Thymus (tissue), 11 donors: ENCODE measurements at regions not wholly inside any gene's neighbourhood (a gene's known extent, or its start where the extent isn't known, plus 50 kb on each side); places are given as distances from the start of the nearest gene placed in this dataset.
"Not testable (repeated sequence)": the region's sequence is repeated elsewhere in the genome, so short reads cannot be mapped to it uniquely, and the experiment has no call there.

Source experiments
- DNase-seq, 9 donors: peaks; one replicate each; pipeline ENCODE4 v3.0.0-alpha.2; 2013; ENCODE audit warnings: low spot score in 9 of 9, low read depth in 6 of 9, missing footprints in 1 of 9
- H3K27ac ChIP-seq, 2 donors: one replicate each; pipeline ENCODE4 v1.5.1; 2013; ENCODE audit warnings: control low read depth in 1 of 2, low read depth in 1 of 2, low read length in 1 of 2, mild to moderate bottlenecking in 1 of 2, moderate library complexity in 1 of 2
- H3K27me3 ChIP-seq, 2 donors: one replicate each; pipeline ENCODE4 v1.5.1; 2013; ENCODE audit warnings: low read length in 1 of 2; ENCODE audit not compliant: control insufficient read depth in 2 of 2, insufficient read depth in 1 of 2
- H3K36me3 ChIP-seq, 2 donors: one replicate each; pipeline ENCODE4 v1.5.1; 2013; ENCODE audit warnings: low read length in 1 of 2, mild to moderate bottlenecking in 1 of 2, moderate library complexity in 1 of 2; ENCODE audit not compliant: control insufficient read depth in 2 of 2, insufficient read depth in 2 of 2
- H3K4me1 ChIP-seq, 2 donors: one replicate each; pipeline ENCODE4 v1.5.1; 2013; ENCODE audit warnings: low read length in 2 of 2; ENCODE audit not compliant: control insufficient read depth in 2 of 2, insufficient read depth in 2 of 2
- H3K4me3 ChIP-seq, 2 donors: one replicate each; pipeline ENCODE4 v1.5.1; 2013; ENCODE audit warnings: low read length in 2 of 2, control low read depth in 1 of 2, mild to moderate bottlenecking in 1 of 2
- H3K9me3 ChIP-seq, 2 donors: one replicate each; pipeline ENCODE4 v1.5.1; 2013; ENCODE audit warnings: low read length in 1 of 2, mild to moderate bottlenecking in 1 of 2; ENCODE audit not compliant: control insufficient read depth in 2 of 2, insufficient read depth in 1 of 2
- WGBS: extraction: QIAGEN DNeasy Blood & Tissue Kit; methylation state at CpG from one replicate; pipeline ENCODE4 v1.1.7; 2013; 5-methylcytosine and 5-hydroxymethylcytosine counted together
- donor health status: healthy.

- H3K27me3 ChIP-seq: no peaks in the 10 kb centered on the region
- H3K9me3 ChIP-seq: no peaks in the 10 kb centered on the region
- WGBS: 96% methylated on average over 4 of the region's 4 CpGs
- H3K36me3 ChIP-seq: no peaks in the 10 kb centered on the region
- H3K4me3 ChIP-seq: no peak overlapping the region
- no peak overlapping the region for H3K27ac ChIP-seq
- DNase-seq: no peak
- no peaks in the 10 kb centered on the region for H3K4me1 ChIP-seq
Measured at GRCh38 chr21:28485301-28486022, 507.2 kb downstream of the LTN1 start.

GRCh38 chr21:28483301-28484035 is 509.2 kb downstream of the LTN1 start:
- Histone ChIP-seq H3K27me3 (no peaks in the 10 kb centered on the region), H3K4me1 (no peaks in the 10 kb centered on the region), H3K27ac (no peak overlapping the region), H3K4me3 (no peak overlapping the region), H3K9me3 (no peaks in the 10 kb centered on the region), H3K36me3 (no peaks in the 10 kb centered on the region)
- DNase-seq: no peak
- WGBS: 85% methylated on average over 3 of the region's 3 CpGs

- 93% methylated on average over 4 of the region's 4 CpGs for WGBS
- no peak overlapping the region for H3K4me3 ChIP-seq
Measured at GRCh38 chr21:28482657-28483056, 510.0 kb downstream of the LTN1 start.

GRCh38 chr21:28480470-28480869 is 512.2 kb downstream of the LTN1 start:
- Histone ChIP-seq H3K4me3 (no peak overlapping the region), H3K36me3 (no peaks in the 10 kb centered on the region), H3K27ac (no peak overlapping the region), H3K4me1 (no peaks in the 10 kb centered on the region), H3K9me3 (no peaks in the 10 kb centered on the region), H3K27me3 (no peaks in the 10 kb centered on the region)
- DNase-seq: peak in 1 of 9 donors; percentile 6
- 82% methylated on average over 5 of the region's 5 CpGs for WGBS

More at GRCh38 chr21:28482657-28483056, 510.0 kb downstream of the LTN1 start:
- Histone ChIP-seq H3K4me1 (no peaks in the 10 kb centered on the region), H3K27me3 (no peaks in the 10 kb centered on the region), H3K36me3 (no peaks in the 10 kb centered on the region), H3K9me3 (no peaks in the 10 kb centered on the region), H3K27ac (no peak overlapping the region)
- no peak for DNase-seq

GRCh38 chr21:28473530-28474220 is 519.0 kb downstream of the LTN1 start:
- H3K4me3 ChIP-seq: no peak overlapping the region
- no peaks in the 10 kb centered on the region for H3K36me3 ChIP-seq
- 95% methylated on average over 2 of the region's 2 CpGs for WGBS
- H3K27me3 ChIP-seq: no peaks in the 10 kb centered on the region
- no peak overlapping the region for H3K27ac ChIP-seq
- DNase-seq: no peak
- no peaks in the 10 kb centered on the region for H3K4me1 ChIP-seq
- H3K9me3 ChIP-seq: no peaks in the 10 kb centered on the region

- H3K36me3 ChIP-seq, H3K27ac ChIP-seq, H3K4me3 ChIP-seq, H3K27me3 ChIP-seq, DNase-seq, H3K4me1 ChIP-seq, H3K9me3 ChIP-seq: not testable (repeated sequence)
- WGBS: 62% methylated on average over 2 of the region's 2 CpGs
Measured at GRCh38 chr21:28472543-28472942, 520.1 kb downstream of the LTN1 start.

GRCh38 chr21:28464988-28465387 is 527.7 kb downstream of the LTN1 start:
- Histone ChIP-seq H3K4me3 (no peak overlapping the region), H3K4me1 (no peaks in the 10 kb centered on the region), H3K9me3 (no peaks in the 10 kb centered on the region), H3K27me3 (no peaks in the 10 kb centered on the region), H3K36me3 (no peaks in the 10 kb centered on the region), H3K27ac (no peak overlapping the region)
- WGBS: 94% methylated on average over 5 of the region's 5 CpGs
- no peak for DNase-seq

- Histone ChIP-seq H3K27me3 (no peaks in the 10 kb centered on the region), H3K27ac (no peak overlapping the region), H3K36me3 (no peaks in the 10 kb centered on the region), H3K4me1 (no peaks in the 10 kb centered on the region), H3K9me3 (no peaks in the 10 kb centered on the region), H3K4me3 (no peak overlapping the region)
- DNase-seq: no peak
Measured at GRCh38 chr21:28464095-28464494, 528.6 kb downstream of the LTN1 start.

- DNase-seq: no peak
- Histone ChIP-seq H3K4me3 (no peak overlapping the region), H3K27me3 (no peaks in the 10 kb centered on the region), H3K27ac (no peak overlapping the region), H3K36me3 (no peaks in the 10 kb centered on the region), H3K4me1 (no peaks in the 10 kb centered on the region), H3K9me3 (no peaks in the 10 kb centered on the region)
- WGBS: 96% methylated on average over 2 of the region's 2 CpGs
Measured at GRCh38 chr21:28459193-28459592, 533.5 kb downstream of the LTN1 start.
